ENCODE measurements at regions not wholly inside any gene's neighbourhood (a gene's known extent, or its start where the extent isn't known, plus 50 kb on each side); places are given as distances from the start of the nearest gene placed in this dataset.

GRCh38 chr2:74755386-74755785, 78.5 kb upstream of the HK2 start:
- intact Hi-C loops (cut with DNase I), result no loop called here
- ATAC-seq (no peak), DNase-seq (ENCODE audit: low spot score) (no peak)

GRCh38 chr2:74756356-74756890, 77.5 kb upstream of the HK2 start:
- intact Hi-C loops (cut with DNase I), result no loop called here

GRCh38 chr2:74759986-74760385, 73.9 kb upstream of the HK2 start:
- DNase-seq (ENCODE audit: low spot score) (no peak), ATAC-seq (no peak)
- intact Hi-C loops (cut with DNase I), result no loop called here

More at GRCh38 chr2:74756356-74756890, 77.5 kb upstream of the HK2 start:
- ATAC-seq (no peak), DNase-seq (ENCODE audit: low spot score) (no peak)

GRCh38 chr2:74760875-74761630, 72.9 kb upstream of the HK2 start:
- intact Hi-C loops (cut with DNase I), result no loop called here
- no peak for ATAC-seq

GRCh38 chr2:74762789-74763188, 71.1 kb upstream of the HK2 start:
- no peak for DNase-seq (ENCODE audit: low spot score)
- intact Hi-C loops (cut with DNase I), result no loop called here
- ATAC-seq, result no peak

More at GRCh38 chr2:74760875-74761630, 72.9 kb upstream of the HK2 start:
- no peak for DNase-seq (ENCODE audit: low spot score)

- intact Hi-C loops (cut with DNase I), result no loop called here
- ATAC-seq (peak; percentile 49), DNase-seq (ENCODE audit: low spot score) (no peak)
Observed at GRCh38 chr2:74763962-74764428, 69.9 kb upstream of the HK2 start.

- DNase-seq (ENCODE audit: low spot score) (no peak), ATAC-seq (no peak)
- intact Hi-C loops (cut with DNase I), result no loop called here
Observed at GRCh38 chr2:74764429-74765272, 69.3 kb upstream of the HK2 start.

GRCh38 chr2:74766780-74767179, 67.1 kb upstream of the HK2 start:
- intact Hi-C loops (cut with DNase I), result no loop called here
- DNase-seq (ENCODE audit: low spot score), result no peak
- ATAC-seq, result no peak

GRCh38 chr2:74767618-74768017, 66.3 kb upstream of the HK2 start:
- no peak for DNase-seq (ENCODE audit: low spot score)
- ATAC-seq, result no peak
- intact Hi-C loops (cut with DNase I), result no loop called here

- intact Hi-C loops (cut with DNase I), result no loop called here
- ATAC-seq, result no peak
- DNase-seq (ENCODE audit: low spot score), result no peak
Observed at GRCh38 chr2:74768401-74768914, 65.5 kb upstream of the HK2 start.

GRCh38 chr2:74772046-74772445, 61.9 kb upstream of the HK2 start:
- ATAC-seq, result no peak
- intact Hi-C loops (cut with DNase I), result no loop called here
- no peak for DNase-seq (ENCODE audit: low spot score)

- ATAC-seq, result no peak
- intact Hi-C loops (cut with DNase I), result no loop called here
Observed at GRCh38 chr2:74777161-74777900, 56.6 kb upstream of the HK2 start.

GRCh38 chr2:74778381-74779264, 55.3 kb upstream of the HK2 start:
- no peak for DNase-seq (ENCODE audit: low spot score)

More at GRCh38 chr2:74777161-74777900, 56.6 kb upstream of the HK2 start:
- no peak for DNase-seq (ENCODE audit: low spot score)

GRCh38 chr2:74779265-74779558, 54.7 kb upstream of the HK2 start:
- ATAC-seq (no peak), DNase-seq (ENCODE audit: low spot score) (no peak)
- intact Hi-C loops (cut with DNase I), result no loop called here

More at GRCh38 chr2:74778381-74779264, 55.3 kb upstream of the HK2 start:
- intact Hi-C loops (cut with DNase I), result no loop called here
- no peak for ATAC-seq

GRCh38 chr2:74779587-74780135, 54.3 kb upstream of the HK2 start:
- intact Hi-C loops (cut with DNase I), result no loop called here
- no peak for DNase-seq (ENCODE audit: low spot score)
- no peak for ATAC-seq
